AG04449 (cell line): ENCODE measurements at regions not wholly inside any gene's neighbourhood (a gene's known extent, or its start where the extent isn't known, plus 50 kb on each side); places are given as distances from the start of the nearest gene placed in this dataset.

Experiments
- CTCF ChIA-PET: fragments of 350-600 bp; formaldehyde crosslinking; extraction: SDS; loops from one replicate; lab custom pipeline; 2021; ENCODE audit warnings: antibody characterized with exemption; lab: Yijun Ruan, JAX
- POLR2A ChIA-PET: fragments of 400-600, 350-600 bp; formaldehyde crosslinking; extraction: SDS; loops from one replicate; lab custom pipeline; 2020; ENCODE audit warnings: antibody characterized with exemption, inconsistent platforms; lab: Yijun Ruan, JAX
- DNase-seq: peaks from one replicate; pipeline ENCODE4 v3.0.0-alpha.2; 2010; ENCODE audit warnings: low read depth, low spot score
- H3K4me3 ChIP-seq: 2 replicates; pipeline ENCODE4 v1.5.1; 2011; ENCODE audit warnings: low read depth, mild to moderate bottlenecking, control low read depth, low read length
- CTCF ChIP-seq: IDR thresholded peaks from one replicate; pipeline ENCODE4 v1.5.1; 2011; ENCODE audit warnings: mild to moderate bottlenecking, moderate library complexity, low read length, control low read depth, inconsistent platforms; ENCODE audit not compliant: insufficient read depth; ENCODE audit errors: missing control alignments

DNA sequence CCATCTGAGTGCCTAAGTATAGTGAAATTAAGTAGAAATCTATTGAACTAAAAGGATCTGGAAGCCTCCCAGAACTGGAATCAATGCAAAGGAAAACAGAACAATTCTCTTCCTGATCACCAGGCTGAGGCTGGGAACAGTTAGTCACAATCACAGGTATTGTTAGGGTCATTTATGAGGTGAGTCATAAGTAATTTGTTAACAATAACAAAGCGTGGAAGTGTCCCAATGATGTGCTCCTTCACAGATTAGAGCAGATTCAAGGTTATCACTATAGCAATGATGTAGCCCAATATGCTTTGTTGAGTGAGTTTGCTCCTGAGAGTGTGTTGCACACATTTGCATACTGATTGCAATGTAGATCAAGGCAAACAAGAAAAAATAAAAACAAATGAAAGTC, 228.1 kb downstream of the ZNF674 start:
- DNase-seq: no peak
- ChIA-PET POLR2A (no interaction called here), CTCF (no interaction called here)
- no peak for TF ChIP-seq CTCF
- no peak overlapping the region for H3K4me3 ChIP-seq

GRCh38 chrX:46311581-46312120, 233.6 kb downstream of the ZNF674 start:
- CTCF ChIA-PET: no interaction called here
- no peak for TF ChIP-seq CTCF
- H3K4me3 ChIP-seq: no peak overlapping the region

GRCh38 chrX:46310815-46311497, 234.3 kb downstream of the ZNF674 start:
- H3K4me3 ChIP-seq: no peak overlapping the region
- DNase-seq: no peak
- POLR2A ChIA-PET: interaction anchor here (0.6 kb wide), 1 partner anchor 13 kb away, joined by 3 read pairs; no protein-coding TSS in a partner anchor
- no peak for TF ChIP-seq CTCF
- CTCF ChIA-PET: no interaction called here

More at GRCh38 chrX:46311581-46312120, 233.6 kb downstream of the ZNF674 start:
- DNase-seq: no peak
- POLR2A ChIA-PET: interaction anchor here (0.6 kb wide), 1 partner anchor 13 kb away, joined by 3 read pairs; no protein-coding TSS in a partner anchor

DNA sequence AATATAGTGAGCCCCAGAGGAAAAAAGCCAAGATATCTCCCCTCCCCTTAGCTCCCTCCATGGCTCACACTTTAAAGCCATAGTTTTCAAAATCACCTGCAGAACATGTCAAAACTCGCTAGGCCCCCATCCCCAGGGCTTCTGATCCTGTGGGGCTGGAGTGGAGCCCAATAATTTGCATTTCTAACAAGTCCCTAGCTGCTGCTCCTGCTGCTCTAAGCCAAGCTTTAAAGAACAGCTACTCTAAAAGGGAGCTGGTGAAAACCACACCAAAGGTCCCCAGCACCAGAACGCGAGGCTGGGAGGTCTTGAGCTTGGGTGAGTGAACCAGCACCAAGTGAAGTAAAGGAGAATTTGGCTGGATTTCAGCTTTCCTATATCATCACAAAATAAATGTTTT, 237.1 kb downstream of the ZNF674 start:
- ChIA-PET CTCF (no interaction called here), POLR2A (no interaction called here)
- H3K4me3 ChIP-seq: no peak overlapping the region
- no peak for DNase-seq
- TF ChIP-seq CTCF: no peak

GRCh38 chrX:46306103-46306502, 239.1 kb downstream of the ZNF674 start:
- CTCF ChIA-PET: interaction anchor here (1.6 kb wide), 1 partner anchor 482 kb away, joined by 4 read pairs; no protein-coding TSS in a partner anchor
- TF ChIP-seq CTCF: no peak
- H3K4me3 ChIP-seq: no peak overlapping the region
- POLR2A ChIA-PET: no interaction called here
- no peak for DNase-seq

GRCh38 chrX:46305431-46305830, 239.8 kb downstream of the ZNF674 start:
- DNase-seq: no peak
- no peak overlapping the region for H3K4me3 ChIP-seq
- TF ChIP-seq CTCF: no peak
- POLR2A ChIA-PET: no interaction called here
- CTCF ChIA-PET: no interaction called here
